ENCODE measurements at regions not wholly inside any gene's neighbourhood (a gene's known extent, or its start where the extent isn't known, plus 50 kb on each side); places are given as distances from the start of the nearest gene placed in this dataset.

- H3K4me3 ChIP-seq (ENCODE audit: low read depth, low read length): no peak overlapping the region
- TF ChIP-seq CTCF (IDR thresholded peaks at IDR 0.05; ENCODE audit: borderline replicate concordance, insufficient read depth, low read depth, low read length): no peak
Observed at GRCh38 chr1:4353090-4353856, 301.1 kb upstream of the AJAP1 start.

DNA sequence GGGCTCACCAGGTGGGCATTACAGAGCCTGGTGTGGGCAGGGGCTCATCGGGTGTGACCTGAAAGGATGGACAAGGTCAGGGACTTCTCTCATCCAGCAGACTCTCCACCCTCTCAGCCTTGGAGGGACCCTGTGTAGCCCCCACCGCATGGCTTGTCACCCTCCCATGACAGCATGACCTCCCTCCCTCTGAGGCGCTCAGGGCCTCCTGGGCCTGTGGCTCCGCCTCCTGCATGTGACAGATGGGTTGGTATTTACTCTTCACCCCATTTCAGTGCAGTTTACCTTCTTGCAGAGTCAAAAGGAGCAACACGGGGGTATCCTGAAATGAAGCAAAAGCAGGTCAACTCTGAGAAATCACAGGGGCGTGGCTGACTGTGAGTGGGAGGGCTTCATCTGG lies 298.6 kb upstream of the AJAP1 start:
- TF ChIP-seq CTCF (IDR thresholded peaks at IDR 0.05; ENCODE audit: borderline replicate concordance, insufficient read depth, low read depth, low read length): no peak
- no peak overlapping the region for H3K4me3 ChIP-seq (ENCODE audit: low read depth, low read length)

DNA sequence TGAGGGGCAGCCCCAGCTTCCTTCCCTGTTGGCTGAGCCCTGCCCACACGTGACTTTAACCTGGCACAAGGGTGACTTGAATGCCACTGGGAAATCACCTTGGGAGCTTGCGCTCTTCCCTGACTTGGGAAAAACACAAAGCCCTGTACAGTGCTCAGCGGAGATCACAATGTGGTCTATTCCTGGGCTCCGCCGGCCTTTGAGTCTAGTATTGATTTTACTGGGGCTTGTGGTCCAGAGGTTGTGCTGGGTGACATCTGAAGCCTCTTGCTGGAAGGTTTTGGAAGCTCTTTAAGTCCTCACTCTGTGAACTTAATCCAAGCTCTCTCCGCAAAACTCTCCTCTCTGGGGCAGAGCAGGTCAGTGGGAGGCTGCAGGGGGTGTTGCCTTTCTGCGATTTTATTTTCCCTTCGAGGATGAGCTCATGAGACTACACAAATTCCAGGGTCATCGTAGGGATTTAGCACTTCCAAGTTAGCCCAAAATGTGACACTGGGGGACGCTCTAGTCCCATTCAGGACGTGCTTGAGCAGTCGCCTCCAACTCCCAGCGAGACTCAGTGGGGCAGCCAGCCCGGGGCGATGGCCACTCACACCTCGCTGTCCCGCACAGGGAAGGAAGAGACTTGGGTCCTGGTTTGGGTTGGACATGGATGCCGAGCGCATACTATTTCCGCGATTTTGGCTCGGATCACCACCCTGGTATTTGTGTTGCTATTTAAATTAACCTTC lies 291.9 kb upstream of the AJAP1 start:
- H3K4me3 ChIP-seq (ENCODE audit: low read depth, low read length): no peak overlapping the region
- no peak for TF ChIP-seq CTCF (IDR thresholded peaks at IDR 0.05; ENCODE audit: borderline replicate concordance, insufficient read depth, low read depth, low read length)

DNA sequence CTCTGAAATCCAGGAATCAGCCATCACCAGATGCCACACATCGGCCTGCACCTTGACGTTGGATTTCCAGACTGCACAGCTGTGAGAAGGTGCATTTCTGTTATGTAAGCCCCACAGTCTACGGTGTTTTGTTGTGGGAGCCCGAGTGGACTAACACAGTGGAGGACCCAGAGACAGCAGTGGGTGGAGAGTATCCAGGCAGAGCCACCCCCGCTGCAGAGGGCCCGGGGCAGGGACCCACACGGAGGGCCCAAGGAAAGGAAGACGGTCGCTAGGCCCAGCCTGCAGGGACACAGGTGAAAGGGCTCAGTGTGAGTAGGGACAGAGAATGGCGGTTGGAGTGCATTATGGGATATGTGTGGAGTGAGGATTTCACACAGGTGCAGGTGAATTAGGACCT lies 288.3 kb upstream of the AJAP1 start:
- no peak for TF ChIP-seq CTCF (IDR thresholded peaks at IDR 0.05; ENCODE audit: borderline replicate concordance, insufficient read depth, low read depth, low read length)
- H3K4me3 ChIP-seq (ENCODE audit: low read depth, low read length): no peak overlapping the region

DNA sequence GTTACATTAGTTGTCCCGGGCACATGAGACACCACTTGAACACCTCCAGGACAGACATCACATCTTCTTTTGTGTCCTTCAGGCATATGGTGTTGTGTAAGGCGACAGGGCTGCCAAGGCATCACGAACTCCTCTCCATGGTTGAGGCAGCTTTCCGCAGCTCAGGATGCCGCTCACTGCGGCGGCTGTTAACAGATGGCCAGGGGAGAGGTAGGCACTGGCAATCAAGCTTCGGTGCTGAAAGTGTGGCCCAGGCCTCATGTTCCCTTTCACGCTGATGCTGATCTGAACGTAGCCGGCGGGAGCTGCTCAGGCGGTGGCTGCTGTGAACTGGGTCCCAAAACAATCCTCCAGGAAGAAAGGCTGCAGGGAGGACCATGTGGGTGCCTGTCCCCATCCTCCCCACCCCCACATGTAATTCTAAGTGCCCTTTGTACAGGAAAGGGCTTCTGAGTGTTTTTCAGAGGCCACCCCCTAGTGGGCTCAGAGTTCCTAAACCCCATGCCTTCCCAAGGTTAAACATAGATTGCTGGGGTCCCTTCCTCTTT lies 287.1 kb upstream of the AJAP1 start:
- no peak overlapping the region for H3K4me3 ChIP-seq (ENCODE audit: low read depth, low read length)
- TF ChIP-seq CTCF (IDR thresholded peaks at IDR 0.05; ENCODE audit: borderline replicate concordance, insufficient read depth, low read depth, low read length): no peak

DNA sequence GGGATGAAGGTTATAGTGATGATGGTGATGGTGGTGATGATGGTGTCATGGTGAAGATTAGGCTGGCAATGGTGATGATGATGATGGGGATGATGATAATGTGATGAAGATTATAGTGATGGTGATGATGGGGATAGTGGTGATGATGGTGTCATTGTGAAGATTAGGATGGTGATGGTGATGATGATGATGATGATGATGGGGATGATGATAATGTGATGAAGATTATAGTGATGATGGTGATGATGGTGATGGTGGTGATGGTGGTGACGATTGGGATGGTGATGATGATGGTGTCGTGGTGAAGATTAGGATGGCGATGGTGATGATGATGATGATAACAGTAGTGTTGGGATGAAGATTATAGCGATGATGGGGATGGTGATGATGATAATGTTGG lies 285.1 kb upstream of the AJAP1 start:
- no peak for TF ChIP-seq CTCF (IDR thresholded peaks at IDR 0.05; ENCODE audit: borderline replicate concordance, insufficient read depth, low read depth, low read length)
- H3K4me3 ChIP-seq (ENCODE audit: low read depth, low read length): no peak overlapping the region
